Vagina (tissue), 2 donors: ENCODE measurements at regions not wholly inside any gene's neighbourhood (a gene's known extent, or its start where the extent isn't known, plus 50 kb on each side); places are given as distances from the start of the nearest gene placed in this dataset.
"Not testable (repeated sequence)": the region's sequence is repeated elsewhere in the genome, so short reads cannot be mapped to it uniquely, and the experiment has no call there.

Experiments used
- POLR2A ChIP-seq, 2 donors: fragments of 450-650 bp; IDR thresholded peaks; one replicate each; pipeline ENCODE4 v1.6.1; 2017; ENCODE audit warnings: antibody characterized with exemption in 2 of 2, mild to moderate bottlenecking in 2 of 2, moderate library complexity in 2 of 2
- TF ChIP-seq, protein P1 (sequence below), 3 experiments: fragments of 450-650 bp in 2 of 3; fragments of 200-600 bp in 1 of 3; sonication (generic) in 1 of 3; IDR thresholded peaks; one replicate each; pipeline ENCODE4 v1.5.1; 2017 to 2019; ENCODE audit warnings: antibody characterized with exemption in 3 of 3, mild to moderate bottlenecking in 2 of 3, moderate library complexity in 2 of 3

DNA sequence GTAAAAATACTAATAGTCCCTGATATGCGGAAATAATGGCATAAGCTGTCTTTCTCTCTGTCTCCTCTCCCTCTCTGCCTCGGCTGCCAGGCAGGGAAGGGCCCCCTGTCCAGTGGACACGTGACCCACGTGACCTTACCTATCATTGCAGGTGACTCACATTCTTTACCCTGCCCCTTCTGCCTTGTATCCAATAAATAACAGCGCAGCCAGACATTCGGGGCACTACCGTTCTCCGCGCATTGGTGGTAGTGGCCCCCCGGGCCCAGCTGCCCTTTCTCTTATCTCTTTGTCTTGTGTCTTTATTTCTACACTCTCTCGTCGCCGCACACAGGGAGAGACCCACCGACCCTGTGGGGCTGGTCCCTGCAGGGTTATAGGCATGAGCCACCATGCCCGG lies 66.6 kb upstream of the MUC20 start:
- TF ChIP-seq, protein P1, sequence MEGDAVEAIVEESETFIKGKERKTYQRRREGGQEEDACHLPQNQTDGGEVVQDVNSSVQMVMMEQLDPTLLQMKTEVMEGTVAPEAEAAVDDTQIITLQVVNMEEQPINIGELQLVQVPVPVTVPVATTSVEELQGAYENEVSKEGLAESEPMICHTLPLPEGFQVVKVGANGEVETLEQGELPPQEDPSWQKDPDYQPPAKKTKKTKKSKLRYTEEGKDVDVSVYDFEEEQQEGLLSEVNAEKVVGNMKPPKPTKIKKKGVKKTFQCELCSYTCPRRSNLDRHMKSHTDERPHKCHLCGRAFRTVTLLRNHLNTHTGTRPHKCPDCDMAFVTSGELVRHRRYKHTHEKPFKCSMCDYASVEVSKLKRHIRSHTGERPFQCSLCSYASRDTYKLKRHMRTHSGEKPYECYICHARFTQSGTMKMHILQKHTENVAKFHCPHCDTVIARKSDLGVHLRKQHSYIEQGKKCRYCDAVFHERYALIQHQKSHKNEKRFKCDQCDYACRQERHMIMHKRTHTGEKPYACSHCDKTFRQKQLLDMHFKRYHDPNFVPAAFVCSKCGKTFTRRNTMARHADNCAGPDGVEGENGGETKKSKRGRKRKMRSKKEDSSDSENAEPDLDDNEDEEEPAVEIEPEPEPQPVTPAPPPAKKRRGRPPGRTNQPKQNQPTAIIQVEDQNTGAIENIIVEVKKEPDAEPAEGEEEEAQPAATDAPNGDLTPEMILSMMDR (IDR thresholded peaks at IDR 0.05) = not testable (repeated sequence)
- not testable (repeated sequence) for TF ChIP-seq POLR2A (IDR thresholded peaks at IDR 0.05)
